ENCODE measurements at regions not wholly inside any gene's neighbourhood (a gene's known extent, or its start where the extent isn't known, plus 50 kb on each side); places are given as distances from the start of the nearest gene placed in this dataset.

DNA sequence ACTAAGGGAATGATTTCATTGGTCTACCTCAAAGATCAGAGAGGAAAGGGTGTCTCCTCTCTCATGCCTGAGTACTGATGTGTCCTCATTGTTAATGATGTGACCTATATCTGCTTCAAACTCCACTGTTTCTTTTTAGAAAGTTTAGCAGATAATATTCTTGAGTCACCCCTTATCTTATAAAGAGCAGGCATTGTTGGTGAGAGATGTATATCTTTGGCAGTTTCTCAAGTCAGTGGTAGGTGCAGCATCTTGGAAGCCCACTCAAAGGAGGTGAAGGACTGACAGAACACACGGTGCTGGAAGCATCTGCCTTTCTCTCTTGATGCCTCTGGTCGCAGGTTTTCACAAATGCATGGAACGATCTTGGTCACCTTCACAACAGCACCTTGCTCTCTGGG is 71.2 kb downstream of the ZNF518B start:
- no peak overlapping the region for H4K5ac ChIP-seq (ENCODE audit: low read depth, low read length)
- H3K9me3 ChIP-seq (ENCODE audit: control insufficient read depth, insufficient read depth, low read length) = no peaks in the 10 kb centered on the region
- in situ Hi-C loops (cut with MboI; ENCODE audit: low sequenced_read_pairs) (no loop called here), dilution Hi-C loops (cut with HindIII; ENCODE audit: low sequenced_read_pairs, unreplicated experiment) (no loop called here), intact Hi-C loops (cut with micrococcal nuclease) (no loop called here)
- H4K8ac ChIP-seq (ENCODE audit: low read depth in 2 of 2, low read length in 2 of 2) = no peak overlapping the region
- H3K23ac ChIP-seq (ENCODE audit: low read depth, low read length) = no peak overlapping the region
- no peak overlapping the region for H3K4ac ChIP-seq (ENCODE audit: low read depth, low read length)
- H2AFZ ChIP-seq (replicated peaks; ENCODE audit: low read length, poor library complexity) = no peak overlapping the region
- no peak overlapping the region for H3K56ac ChIP-seq (ENCODE audit: extremely low read depth, insufficient read depth, low read length)
- H2BK5ac ChIP-seq (ENCODE audit: low read depth, low read length, poor library complexity, severe bottlenecking) = no peak overlapping the region
- H4K91ac ChIP-seq (ENCODE audit: insufficient read depth, low read depth, low read length) = no peak overlapping the region
- H3K9ac ChIP-seq (ENCODE audit: low read depth, low read length) = no peak overlapping the region
- no peak overlapping the region for H2BK120ac ChIP-seq (ENCODE audit: low read depth, low read length)
- no peak for TF ChIP-seq MAFK (IDR thresholded peaks at IDR 0.05; ENCODE audit: low read depth, low read length)
- no peak for TF ChIP-seq POLR2A (IDR thresholded peaks at IDR 0.05; ENCODE audit: low read depth, low read length)
- TF ChIP-seq CHD1 (IDR thresholded peaks at IDR 0.05; ENCODE audit: low read depth, low read length) = no peak
- TF ChIP-seq FOS (IDR thresholded peaks at IDR 0.05; ENCODE audit: low read depth, low read length) = no peak
- TF ChIP-seq, protein P1, sequence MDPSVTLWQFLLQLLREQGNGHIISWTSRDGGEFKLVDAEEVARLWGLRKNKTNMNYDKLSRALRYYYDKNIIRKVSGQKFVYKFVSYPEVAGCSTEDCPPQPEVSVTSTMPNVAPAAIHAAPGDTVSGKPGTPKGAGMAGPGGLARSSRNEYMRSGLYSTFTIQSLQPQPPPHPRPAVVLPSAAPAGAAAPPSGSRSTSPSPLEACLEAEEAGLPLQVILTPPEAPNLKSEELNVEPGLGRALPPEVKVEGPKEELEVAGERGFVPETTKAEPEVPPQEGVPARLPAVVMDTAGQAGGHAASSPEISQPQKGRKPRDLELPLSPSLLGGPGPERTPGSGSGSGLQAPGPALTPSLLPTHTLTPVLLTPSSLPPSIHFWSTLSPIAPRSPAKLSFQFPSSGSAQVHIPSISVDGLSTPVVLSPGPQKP (IDR thresholded peaks at IDR 0.05; ENCODE audit: borderline replicate concordance, low read depth, low read length) = no peak
- TF ChIP-seq SMC3 (IDR thresholded peaks at IDR 0.05; ENCODE audit: low read depth, low read length) = no peak
- no peak for TF ChIP-seq NFE2L2 (IDR thresholded peaks at IDR 0.05; ENCODE audit: low read depth, low read length)
- no peak for TF ChIP-seq RFX5 (IDR thresholded peaks at IDR 0.05; ENCODE audit: low read depth, low read length)
- no peak overlapping the region for H2BK15ac ChIP-seq (ENCODE audit: low read depth, low read length)
- H3K9me1 ChIP-seq (ENCODE audit: insufficient read depth, low read length) = no peaks in the 10 kb centered on the region
- POLR2A ChIA-PET (ENCODE audit: unreplicated experiment) = no interaction called here
- WGBS, 2 experiments (ENCODE audit: extremely low coverage in 2 of 2, insufficient read length in 1 of 2) = no CpG with 5 or more reads among the region's 3 CpGs
- no peaks in the 10 kb centered on the region for H3K4me1 ChIP-seq (ENCODE audit: control insufficient read depth, insufficient read depth, low read length)
- no peak overlapping the region for H3K4me3 ChIP-seq (ENCODE audit: insufficient read depth, low read depth, low read length)
- no peaks in the 10 kb centered on the region for H3K79me1 ChIP-seq (ENCODE audit: low read depth in 1 of 2, low read length in 2 of 2)
- H3K36me3 ChIP-seq (ENCODE audit: control insufficient read depth, insufficient read depth, low read length) = no peaks in the 10 kb centered on the region
- no peak overlapping the region for H3K14ac ChIP-seq (replicated peaks; ENCODE audit: low read depth, low read length)
- no peak overlapping the region for H2BK20ac ChIP-seq (ENCODE audit: low read depth, low read length)
- H2AK9ac ChIP-seq (replicated peaks; ENCODE audit: low read depth, low read length, poor library complexity) = no peak overlapping the region
- ATAC-seq (ENCODE audit: low read depth) = no peak
- no peak overlapping the region for H3K18ac ChIP-seq (ENCODE audit: low read depth, low read length)
- no peak overlapping the region for H3K4me2 ChIP-seq (ENCODE audit: low read depth, low read length)
- DNase-seq = no peak
- CTCF ChIA-PET = no interaction called here
- BruUV-seq (replicated peaks) = no TSS peak
- no peaks in the 10 kb centered on the region for H4K20me1 ChIP-seq (ENCODE audit: insufficient read depth, low read length)
- no peak overlapping the region for H2AK5ac ChIP-seq (ENCODE audit: low read depth, low read length)
- H3K27ac ChIP-seq (ENCODE audit: insufficient read depth, low read length) = no peak overlapping the region
- no peaks in the 10 kb centered on the region for H3K27me3 ChIP-seq (ENCODE audit: control insufficient read depth, insufficient read depth, low read length)
